Type B pancreatic cell (in vitro differentiated cells): ENCODE measurements at regions not wholly inside any gene's neighbourhood (a gene's known extent, or its start where the extent isn't known, plus 50 kb on each side); places are given as distances from the start of the nearest gene placed in this dataset.
A peak's percentile ranks its signal among the peaks of the same experiment; 100 is the strongest.

Experiments used
- DNase-seq: peaks from one replicate; pipeline ENCODE4 v3.0.0; 2021; ENCODE audit warnings: mixed read lengths; ENCODE audit not compliant: unreplicated experiment; ENCODE audit errors: extremely low spot score
- H3K27ac Mint-ChIP-seq: 2 replicates; pipeline ENCODE4 v1.8.0; 2021; ENCODE audit warnings: mild to moderate bottlenecking, mixed read lengths
- H3K27me3 Mint-ChIP-seq: 2 replicates; pipeline ENCODE4 v1.8.0; 2021; ENCODE audit warnings: mixed read lengths
- H3K36me3 Mint-ChIP-seq: 2 replicates; pipeline ENCODE4 v1.8.0; 2021; ENCODE audit warnings: mixed read lengths
- H3K4me1 Mint-ChIP-seq: one replicate; pipeline ENCODE4 v1.8.0; 2021; ENCODE audit warnings: mixed read lengths; ENCODE audit not compliant: unreplicated experiment
- H3K4me3 Mint-ChIP-seq: 2 replicates; pipeline ENCODE4 v1.8.0; 2021; ENCODE audit warnings: mild to moderate bottlenecking, mixed read lengths
- H3K9me3 Mint-ChIP-seq: 2 replicates; pipeline ENCODE4 v1.8.0; 2021; ENCODE audit warnings: mixed read lengths
- TF ChIP-seq, protein P1 (sequence below): fragments of 200-600 bp; sonication (generic); conservative IDR thresholded peaks from 2 replicates; pipeline ENCODE4 v1.5.0; 2021; ENCODE audit warnings: antibody characterized with exemption, mild to moderate bottlenecking

DNA sequence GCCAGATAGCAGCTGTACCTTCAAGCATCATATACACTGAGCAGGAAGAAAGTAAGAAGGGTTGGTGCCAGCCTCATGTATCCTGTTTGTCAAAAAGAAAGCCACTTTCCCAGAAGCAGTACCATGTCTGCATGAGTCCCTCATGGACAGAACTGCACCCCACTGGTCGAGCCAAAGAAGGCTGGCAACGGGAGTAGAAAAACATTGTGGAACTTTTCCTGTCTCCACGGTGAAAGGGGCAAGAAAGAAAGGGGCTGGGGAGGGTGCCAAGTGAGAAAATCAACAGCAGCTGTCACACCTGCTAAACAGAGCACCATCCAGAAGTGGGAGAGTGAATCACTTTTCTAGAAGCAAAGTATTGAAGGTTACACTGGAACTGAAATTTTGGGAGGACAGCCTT, 621.7 kb downstream of the LMO4 start:
- TF ChIP-seq, protein P1, sequence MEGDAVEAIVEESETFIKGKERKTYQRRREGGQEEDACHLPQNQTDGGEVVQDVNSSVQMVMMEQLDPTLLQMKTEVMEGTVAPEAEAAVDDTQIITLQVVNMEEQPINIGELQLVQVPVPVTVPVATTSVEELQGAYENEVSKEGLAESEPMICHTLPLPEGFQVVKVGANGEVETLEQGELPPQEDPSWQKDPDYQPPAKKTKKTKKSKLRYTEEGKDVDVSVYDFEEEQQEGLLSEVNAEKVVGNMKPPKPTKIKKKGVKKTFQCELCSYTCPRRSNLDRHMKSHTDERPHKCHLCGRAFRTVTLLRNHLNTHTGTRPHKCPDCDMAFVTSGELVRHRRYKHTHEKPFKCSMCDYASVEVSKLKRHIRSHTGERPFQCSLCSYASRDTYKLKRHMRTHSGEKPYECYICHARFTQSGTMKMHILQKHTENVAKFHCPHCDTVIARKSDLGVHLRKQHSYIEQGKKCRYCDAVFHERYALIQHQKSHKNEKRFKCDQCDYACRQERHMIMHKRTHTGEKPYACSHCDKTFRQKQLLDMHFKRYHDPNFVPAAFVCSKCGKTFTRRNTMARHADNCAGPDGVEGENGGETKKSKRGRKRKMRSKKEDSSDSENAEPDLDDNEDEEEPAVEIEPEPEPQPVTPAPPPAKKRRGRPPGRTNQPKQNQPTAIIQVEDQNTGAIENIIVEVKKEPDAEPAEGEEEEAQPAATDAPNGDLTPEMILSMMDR = no peak
- no peaks in the 10 kb centered on the region for H3K36me3 Mint-ChIP-seq
- no peak overlapping the region for H3K4me3 Mint-ChIP-seq
- H3K9me3 Mint-ChIP-seq = no peaks in the 10 kb centered on the region
- H3K4me1 Mint-ChIP-seq = peaks cover 15% of the 10 kb centered on the region
- no peak for DNase-seq
- H3K27me3 Mint-ChIP-seq = no peaks in the 10 kb centered on the region
- H3K27ac Mint-ChIP-seq = no peak overlapping the region

- no peak overlapping the region for H3K4me3 Mint-ChIP-seq
- no peaks in the 10 kb centered on the region for H3K9me3 Mint-ChIP-seq
Measured at GRCh38 chr1:87951409-87951808, 622.7 kb downstream of the LMO4 start.

DNA sequence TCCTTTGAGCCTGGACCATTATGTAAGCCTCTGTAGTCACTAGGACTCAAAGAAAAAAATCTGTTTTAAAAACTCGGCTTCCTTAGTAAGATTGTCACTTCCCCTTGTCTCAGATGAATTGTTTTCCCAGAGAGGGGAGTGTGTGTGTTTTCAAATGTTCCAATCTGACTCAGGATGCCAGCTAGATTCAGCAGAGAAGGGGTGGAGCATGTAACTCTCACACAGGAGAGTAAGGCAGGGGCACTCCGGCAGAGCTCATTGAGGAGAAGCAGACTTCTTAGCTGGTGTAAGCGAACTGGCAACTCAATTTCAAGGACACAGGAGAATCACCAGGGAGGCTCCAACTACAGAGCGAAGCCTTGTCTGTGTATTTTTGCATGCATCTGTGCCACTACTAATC, 623.2 kb downstream of the LMO4 start:
- Mint-ChIP-seq H3K27me3 (no peaks in the 10 kb centered on the region), H3K4me1 (peaks cover 20% of the 10 kb centered on the region), H3K27ac (peak overlapping the region; percentile 16), H3K36me3 (no peaks in the 10 kb centered on the region), H3K9me3 (no peaks in the 10 kb centered on the region), H3K4me3 (peak overlapping the region; percentile 21)
- TF ChIP-seq, protein P1 = no peak
- DNase-seq = no peak

More at GRCh38 chr1:87951409-87951808, 622.7 kb downstream of the LMO4 start:
- no peak for DNase-seq
- H3K4me1 Mint-ChIP-seq = peaks cover 20% of the 10 kb centered on the region
- no peaks in the 10 kb centered on the region for H3K27me3 Mint-ChIP-seq
- no peak overlapping the region for H3K27ac Mint-ChIP-seq
- TF ChIP-seq, protein P1 = no peak
- H3K36me3 Mint-ChIP-seq = no peaks in the 10 kb centered on the region

GRCh38 chr1:87953121-87953520, 624.4 kb downstream of the LMO4 start:
- Mint-ChIP-seq H3K4me3 (no peak overlapping the region), H3K36me3 (no peaks in the 10 kb centered on the region), H3K27ac (no peak overlapping the region), H3K27me3 (no peaks in the 10 kb centered on the region), H3K9me3 (no peaks in the 10 kb centered on the region), H3K4me1 (peaks cover 20% of the 10 kb centered on the region)
- no peak for DNase-seq
- TF ChIP-seq, protein P1 = no peak

DNA sequence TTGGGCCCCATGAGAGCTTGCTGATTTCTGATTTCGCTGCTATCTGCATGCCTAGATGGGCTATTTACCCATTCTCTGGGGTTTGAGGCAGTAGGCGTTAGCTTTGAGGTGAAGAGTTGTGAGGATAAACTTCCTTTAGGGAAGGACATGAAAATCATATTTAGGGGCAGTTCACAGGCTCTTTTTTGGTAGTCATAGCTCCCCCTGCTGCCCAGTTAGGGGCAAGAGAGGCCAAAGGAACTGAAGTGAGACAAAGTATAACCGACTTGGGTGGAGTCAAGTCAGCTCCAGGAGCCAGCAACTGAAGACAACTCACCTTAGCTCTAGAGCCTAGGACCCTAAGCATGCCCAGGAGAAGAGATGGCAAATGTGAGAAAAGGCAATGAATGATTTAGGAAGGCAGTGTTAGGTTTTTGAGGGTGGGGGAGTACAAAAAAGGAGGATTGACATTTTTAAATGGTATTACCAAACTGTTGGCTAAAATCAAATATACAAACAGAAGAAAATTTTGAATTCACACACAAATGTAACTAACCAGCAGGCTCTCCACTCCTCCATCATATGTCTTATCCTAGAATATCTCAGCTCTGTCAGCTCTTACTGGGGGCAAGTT, 625.2 kb downstream of the LMO4 start:
- TF ChIP-seq, protein P1 = peak; percentile 87

More for the DNA sequence above, 625.2 kb downstream of the LMO4 start:
- H3K36me3 Mint-ChIP-seq = no peaks in the 10 kb centered on the region
- no peaks in the 10 kb centered on the region for H3K9me3 Mint-ChIP-seq
- peak overlapping the region; percentile 33 for H3K27ac Mint-ChIP-seq
- H3K4me3 Mint-ChIP-seq = no peak overlapping the region
- H3K4me1 Mint-ChIP-seq = peaks cover 20% of the 10 kb centered on the region
- DNase-seq = no peak
- no peaks in the 10 kb centered on the region for H3K27me3 Mint-ChIP-seq
